ENCODE measurements at regions not wholly inside any gene's neighbourhood (a gene's known extent, or its start where the extent isn't known, plus 50 kb on each side); places are given as distances from the start of the nearest gene placed in this dataset.

GRCh38 chr15:38745626-38746025 lies 181.0 kb upstream of the RASGRP1 start:
- Histone ChIP-seq H3K27ac (ENCODE audit: low read depth, low read length) (no peak overlapping the region), H3K9me3 (ENCODE audit: control insufficient read depth, insufficient read depth, low read length) (no peaks in the 10 kb centered on the region), H3K4me3 (ENCODE audit: low read depth, low read length) (no peak overlapping the region), H3K27me3 (ENCODE audit: control insufficient read depth, insufficient read depth, low read length) (no peaks in the 10 kb centered on the region)
- CTCF ChIA-PET, result interaction anchor here (1.3 kb wide), 1 partner anchor 55 kb away, joined by 4 read pairs; no protein-coding TSS in a partner anchor
- no peak for DNase-seq (ENCODE audit: low read depth, low spot score)
- POLR2A ChIA-PET, result no interaction called here
- TF ChIP-seq CTCF (IDR thresholded peaks at IDR 0.05; ENCODE audit: low read depth, low read length), result no peak

DNA sequence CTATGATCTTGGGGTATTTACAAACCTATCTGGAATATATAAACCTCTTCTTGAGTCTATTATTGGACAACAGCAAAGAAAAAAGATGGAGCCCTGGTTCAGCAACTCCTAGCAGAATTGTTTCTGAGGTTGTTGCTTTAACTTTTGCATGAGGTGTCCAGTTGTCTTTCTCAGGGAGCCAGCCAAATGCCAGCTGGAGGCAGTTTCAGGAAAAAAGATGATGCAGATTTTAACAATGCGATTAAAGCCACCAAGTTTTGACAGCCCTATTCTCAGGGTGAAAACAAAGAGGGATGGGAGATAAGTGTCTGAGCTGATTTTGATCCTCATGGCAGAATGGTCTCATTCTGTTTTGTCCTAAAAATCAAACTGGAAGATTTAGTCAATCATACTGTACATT lies 181.6 kb upstream of the RASGRP1 start:
- no peak for DNase-seq (ENCODE audit: low read depth, low spot score)

DNA sequence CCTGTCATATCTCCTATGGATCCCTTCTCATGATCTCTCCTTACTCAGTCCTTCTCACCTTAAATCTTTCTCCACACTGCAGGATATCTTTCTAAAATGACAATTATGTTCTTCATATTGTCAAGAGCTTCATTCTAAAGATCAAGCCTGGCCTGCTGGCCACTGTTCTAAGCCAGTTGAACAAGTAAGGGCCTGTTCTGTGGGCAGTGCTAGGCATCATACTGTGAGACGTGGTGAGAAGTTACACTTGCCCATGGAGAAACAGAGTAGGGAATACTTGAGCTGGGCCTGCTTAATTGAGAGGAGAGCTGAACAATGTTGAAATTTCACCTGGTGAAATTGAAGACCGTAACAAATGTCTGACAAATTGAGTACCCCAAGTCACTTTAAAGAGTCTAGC lies 184.1 kb upstream of the RASGRP1 start:
- ChIA-PET CTCF (interaction anchor here (0.6 to 1.1 kb wide), 2 partner anchors 58 to 152 kb away, joined by 3 read pairs; no protein-coding TSS in a partner anchor), POLR2A (no interaction called here)

More for the DNA sequence above, 181.6 kb upstream of the RASGRP1 start:
- Histone ChIP-seq H3K9me3 (ENCODE audit: control insufficient read depth, insufficient read depth, low read length) (no peaks in the 10 kb centered on the region), H3K27ac (ENCODE audit: low read depth, low read length) (no peak overlapping the region), H3K27me3 (ENCODE audit: control insufficient read depth, insufficient read depth, low read length) (no peaks in the 10 kb centered on the region), H3K4me3 (ENCODE audit: low read depth, low read length) (no peak overlapping the region)
- no peak for TF ChIP-seq CTCF (IDR thresholded peaks at IDR 0.05; ENCODE audit: low read depth, low read length)
- CTCF ChIA-PET, result interaction anchor here (1.3 kb wide), 1 partner anchor 56 kb away, joined by 4 read pairs; no protein-coding TSS in a partner anchor
- POLR2A ChIA-PET, result no interaction called here

GRCh38 chr15:38750786-38751185 lies 186.2 kb upstream of the RASGRP1 start:
- CTCF ChIA-PET, result no interaction called here
- POLR2A ChIA-PET, result no interaction called here

More for the DNA sequence above, 184.1 kb upstream of the RASGRP1 start:
- DNase-seq (ENCODE audit: low read depth, low spot score), result no peak
- no peak for TF ChIP-seq CTCF (IDR thresholded peaks at IDR 0.05; ENCODE audit: low read depth, low read length)
- no peak overlapping the region for H3K27ac ChIP-seq (ENCODE audit: low read depth, low read length)
- no peak overlapping the region for H3K4me3 ChIP-seq (ENCODE audit: low read depth, low read length)
- H3K27me3 ChIP-seq (ENCODE audit: control insufficient read depth, insufficient read depth, low read length), result no peaks in the 10 kb centered on the region
- no peaks in the 10 kb centered on the region for H3K9me3 ChIP-seq (ENCODE audit: control insufficient read depth, insufficient read depth, low read length)

DNA sequence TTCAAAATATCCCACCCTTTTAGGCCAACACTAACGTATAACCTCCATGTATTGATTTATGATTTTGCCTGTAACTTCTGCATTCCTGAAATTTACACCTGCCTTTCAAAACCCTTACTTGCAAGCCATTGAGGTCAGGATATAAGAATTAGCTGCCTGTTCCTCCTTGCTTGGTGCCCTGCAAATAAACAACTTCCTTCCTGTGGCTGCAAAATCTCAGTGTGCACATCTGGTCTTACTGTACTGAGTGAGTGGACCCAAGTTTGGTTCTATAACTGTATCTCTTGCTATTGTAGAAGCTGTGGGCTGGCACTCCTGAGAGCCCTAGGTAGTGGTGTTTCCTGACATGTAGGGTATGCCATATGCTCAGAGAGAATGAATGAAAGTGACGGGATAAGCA lies 191.1 kb upstream of the RASGRP1 start:
- POLR2A ChIA-PET, result no interaction called here
- Histone ChIP-seq H3K4me3 (ENCODE audit: low read depth, low read length) (no peak overlapping the region), H3K27ac (ENCODE audit: low read depth, low read length) (no peak overlapping the region), H3K27me3 (ENCODE audit: control insufficient read depth, insufficient read depth, low read length) (peaks cover 8% of the 10 kb centered on the region), H3K9me3 (ENCODE audit: control insufficient read depth, insufficient read depth, low read length) (no peaks in the 10 kb centered on the region)
- no peak for TF ChIP-seq CTCF (IDR thresholded peaks at IDR 0.05; ENCODE audit: low read depth, low read length)
- DNase-seq (ENCODE audit: low read depth, low spot score), result no peak
- CTCF ChIA-PET, result no interaction called here

More at GRCh38 chr15:38750786-38751185, 186.2 kb upstream of the RASGRP1 start:
- no peak for DNase-seq (ENCODE audit: low read depth, low spot score)
- Histone ChIP-seq H3K27ac (ENCODE audit: low read depth, low read length) (no peak overlapping the region), H3K9me3 (ENCODE audit: control insufficient read depth, insufficient read depth, low read length) (no peaks in the 10 kb centered on the region), H3K27me3 (ENCODE audit: control insufficient read depth, insufficient read depth, low read length) (peaks cover 4% of the 10 kb centered on the region), H3K4me3 (ENCODE audit: low read depth, low read length) (no peak overlapping the region)
- TF ChIP-seq CTCF (IDR thresholded peaks at IDR 0.05; ENCODE audit: low read depth, low read length), result no peak
